Loucy (cell line): ENCODE measurements at regions not wholly inside any gene's neighbourhood (a gene's known extent, or its start where the extent isn't known, plus 50 kb on each side); places are given as distances from the start of the nearest gene placed in this dataset.

Experiments used
- H2AFZ ChIP-seq: fragments of 200-600 bp; sonication (generic); 2 replicates; pipeline ENCODE4 v1.6.0; 2016; ENCODE audit warnings: antibody characterized with exemption, mild to moderate bottlenecking, low read length, moderate library complexity
- H3F3A ChIP-seq: fragments of 200-600 bp; 2 replicates; pipeline ENCODE4 v1.6.0; 2016; ENCODE audit warnings: antibody characterized with exemption, low read depth, mild to moderate bottlenecking
- H3K27me3 ChIP-seq: fragments of 200-600 bp; sonication (generic); 2 replicates; pipeline ENCODE4 v1.6.1; 2014; ENCODE audit warnings: low read length, mild to moderate bottlenecking; ENCODE audit not compliant: insufficient read depth, poor library complexity, severe bottlenecking
- H3K36me3 ChIP-seq: fragments of 200-600 bp; sonication (generic); 2 replicates; pipeline ENCODE4 v1.6.1; 2016; ENCODE audit warnings: low read length; ENCODE audit not compliant: insufficient read depth
- H3K4me1 ChIP-seq: fragments of 200-600 bp; sonication (generic); 2 replicates; pipeline ENCODE4 v1.5.1; 2014; ENCODE audit warnings: low read length, mild to moderate bottlenecking; ENCODE audit not compliant: insufficient read depth, poor library complexity, severe bottlenecking
- H3K4me2 ChIP-seq: fragments of 200-600 bp; sonication (generic); 2 replicates; pipeline ENCODE4 v1.6.0; 2014; ENCODE audit warnings: antibody characterized with exemption, low read length, low read depth, mild to moderate bottlenecking; ENCODE audit not compliant: poor library complexity, severe bottlenecking
- H3K4me3 ChIP-seq: fragments of 200-600 bp; sonication (generic); 2 replicates; pipeline ENCODE4 v1.5.1; 2014; ENCODE audit warnings: low read length, mild to moderate bottlenecking, mixed read lengths; ENCODE audit not compliant: poor library complexity, severe bottlenecking
- H3K79me2 ChIP-seq: fragments of 200-600 bp; sonication (generic); 2 replicates; pipeline ENCODE4 v1.6.1; 2014; ENCODE audit warnings: low read length; ENCODE audit not compliant: insufficient read depth
- H3K9ac ChIP-seq: fragments of 200-600 bp; sonication (generic); 2 replicates; pipeline ENCODE4 v1.6.0; 2014; ENCODE audit warnings: mild to moderate bottlenecking, low read depth, low read length, moderate library complexity; ENCODE audit not compliant: poor library complexity, severe bottlenecking
- H3K9me2 ChIP-seq: fragments of 200-600 bp; sonication (generic); replicated peaks from 2 replicates; pipeline ENCODE4 v1.6.1; 2016; ENCODE audit warnings: low read depth, low read length, mixed read lengths
- H3K9me3 ChIP-seq: fragments of 200-600 bp; sonication (generic); 2 replicates; pipeline ENCODE4 v1.6.1; 2014; ENCODE audit warnings: mild to moderate bottlenecking, antibody characterized with exemption, low read length, low read depth; ENCODE audit not compliant: insufficient read depth
- H4K20me1 ChIP-seq: fragments of 200-600 bp; sonication (generic); 2 replicates; pipeline ENCODE4 v1.6.0; 2014; ENCODE audit warnings: antibody characterized with exemption, low read length, mild to moderate bottlenecking; ENCODE audit not compliant: insufficient read depth, poor library complexity, severe bottlenecking
- CTCF ChIP-seq: fragments of 200-600 bp; sonication (generic); conservative IDR thresholded peaks from 2 replicates; pipeline ENCODE4 v1.5.1; 2014; ENCODE audit warnings: mild to moderate bottlenecking, antibody characterized with exemption, low read length
- EZH2phosphoT487 ChIP-seq: fragments of 200-600 bp; IDR thresholded peaks from 2 replicates; pipeline ENCODE4 v1.6.1; 2018; ENCODE audit warnings: antibody characterized with exemption, mild to moderate bottlenecking, moderate library complexity, borderline replicate concordance

- no peaks in the 10 kb centered on the region for H4K20me1 ChIP-seq
These were observed 1894.7 kb downstream of the MAT2B start for GRCh38 chr5:165400086-165400485.

GRCh38 chr5:165404917-165405316 is 1899.5 kb downstream of the MAT2B start:
- Histone ChIP-seq H3F3A (no peaks in the 10 kb centered on the region), H3K9me3 (no peaks in the 10 kb centered on the region), H3K36me3 (no peaks in the 10 kb centered on the region), H3K79me2 (no peaks in the 10 kb centered on the region), H2AFZ (no peak overlapping the region), H3K9me2 (no peaks in the 10 kb centered on the region), H3K4me2 (no peak overlapping the region), H4K20me1 (no peaks in the 10 kb centered on the region), H3K27me3 (no peaks in the 10 kb centered on the region), H3K4me1 (no peaks in the 10 kb centered on the region), H3K4me3 (no peak overlapping the region), H3K9ac (no peak overlapping the region)
- TF ChIP-seq CTCF (no peak), EZH2phosphoT487 (no peak)

More at GRCh38 chr5:165400086-165400485, 1894.7 kb downstream of the MAT2B start:
- H3K9me3 ChIP-seq = no peaks in the 10 kb centered on the region
- H3K27me3 ChIP-seq = no peaks in the 10 kb centered on the region
- H3K4me3 ChIP-seq = no peak overlapping the region
- no peaks in the 10 kb centered on the region for H3K36me3 ChIP-seq
- no peak overlapping the region for H2AFZ ChIP-seq
- no peaks in the 10 kb centered on the region for H3K79me2 ChIP-seq
- H3K9ac ChIP-seq = no peak overlapping the region
- no peaks in the 10 kb centered on the region for H3F3A ChIP-seq
- H3K4me1 ChIP-seq = no peaks in the 10 kb centered on the region
- H3K9me2 ChIP-seq = no peaks in the 10 kb centered on the region
- no peak overlapping the region for H3K4me2 ChIP-seq
- no peak for TF ChIP-seq EZH2phosphoT487
- no peak for TF ChIP-seq CTCF

GRCh38 chr5:165405340-165405739 is 1899.9 kb downstream of the MAT2B start:
- H3K9ac ChIP-seq = no peak overlapping the region
- H3K9me3 ChIP-seq = no peaks in the 10 kb centered on the region
- H4K20me1 ChIP-seq = no peaks in the 10 kb centered on the region
- no peaks in the 10 kb centered on the region for H3K27me3 ChIP-seq
- no peaks in the 10 kb centered on the region for H3K79me2 ChIP-seq
- no peak overlapping the region for H3K4me3 ChIP-seq
- H3K36me3 ChIP-seq = no peaks in the 10 kb centered on the region
- no peaks in the 10 kb centered on the region for H3F3A ChIP-seq
- H3K4me1 ChIP-seq = no peaks in the 10 kb centered on the region
- no peak overlapping the region for H3K4me2 ChIP-seq
- no peaks in the 10 kb centered on the region for H3K9me2 ChIP-seq
- TF ChIP-seq EZH2phosphoT487 (no peak), CTCF (no peak)
- H2AFZ ChIP-seq = no peak overlapping the region
